Loucy (cell line): ENCODE measurements at regions not wholly inside any gene's neighbourhood (a gene's known extent, or its start where the extent isn't known, plus 50 kb on each side); places are given as distances from the start of the nearest gene placed in this dataset.

Experiments
- H2AFZ ChIP-seq: fragments of 200-600 bp; sonication (generic); 2 replicates; pipeline ENCODE4 v1.6.0; 2016; ENCODE audit warnings: antibody characterized with exemption, mild to moderate bottlenecking, low read length, moderate library complexity
- H3F3A ChIP-seq: fragments of 200-600 bp; 2 replicates; pipeline ENCODE4 v1.6.0; 2016; ENCODE audit warnings: antibody characterized with exemption, low read depth, mild to moderate bottlenecking
- H3K27me3 ChIP-seq: fragments of 200-600 bp; sonication (generic); 2 replicates; pipeline ENCODE4 v1.6.1; 2014; ENCODE audit warnings: low read length, mild to moderate bottlenecking; ENCODE audit not compliant: insufficient read depth, poor library complexity, severe bottlenecking
- H3K36me3 ChIP-seq: fragments of 200-600 bp; sonication (generic); 2 replicates; pipeline ENCODE4 v1.6.1; 2016; ENCODE audit warnings: low read length; ENCODE audit not compliant: insufficient read depth
- H3K4me1 ChIP-seq: fragments of 200-600 bp; sonication (generic); 2 replicates; pipeline ENCODE4 v1.5.1; 2014; ENCODE audit warnings: low read length, mild to moderate bottlenecking; ENCODE audit not compliant: insufficient read depth, poor library complexity, severe bottlenecking
- H3K4me2 ChIP-seq: fragments of 200-600 bp; sonication (generic); 2 replicates; pipeline ENCODE4 v1.6.0; 2014; ENCODE audit warnings: antibody characterized with exemption, low read length, low read depth, mild to moderate bottlenecking; ENCODE audit not compliant: poor library complexity, severe bottlenecking
- H3K4me3 ChIP-seq: fragments of 200-600 bp; sonication (generic); 2 replicates; pipeline ENCODE4 v1.5.1; 2014; ENCODE audit warnings: low read length, mild to moderate bottlenecking, mixed read lengths; ENCODE audit not compliant: poor library complexity, severe bottlenecking
- H3K79me2 ChIP-seq: fragments of 200-600 bp; sonication (generic); 2 replicates; pipeline ENCODE4 v1.6.1; 2014; ENCODE audit warnings: low read length; ENCODE audit not compliant: insufficient read depth
- H3K9ac ChIP-seq: fragments of 200-600 bp; sonication (generic); 2 replicates; pipeline ENCODE4 v1.6.0; 2014; ENCODE audit warnings: mild to moderate bottlenecking, low read depth, low read length, moderate library complexity; ENCODE audit not compliant: poor library complexity, severe bottlenecking
- H3K9me2 ChIP-seq: fragments of 200-600 bp; sonication (generic); replicated peaks from 2 replicates; pipeline ENCODE4 v1.6.1; 2016; ENCODE audit warnings: low read depth, low read length, mixed read lengths
- H3K9me3 ChIP-seq: fragments of 200-600 bp; sonication (generic); 2 replicates; pipeline ENCODE4 v1.6.1; 2014; ENCODE audit warnings: mild to moderate bottlenecking, antibody characterized with exemption, low read length, low read depth; ENCODE audit not compliant: insufficient read depth
- H4K20me1 ChIP-seq: fragments of 200-600 bp; sonication (generic); 2 replicates; pipeline ENCODE4 v1.6.0; 2014; ENCODE audit warnings: antibody characterized with exemption, low read length, mild to moderate bottlenecking; ENCODE audit not compliant: insufficient read depth, poor library complexity, severe bottlenecking
- EZH2phosphoT487 ChIP-seq: fragments of 200-600 bp; IDR thresholded peaks from 2 replicates; pipeline ENCODE4 v1.6.1; 2018; ENCODE audit warnings: antibody characterized with exemption, mild to moderate bottlenecking, moderate library complexity, borderline replicate concordance
- TF ChIP-seq, protein P1 (sequence below): fragments of 200-600 bp; sonication (generic); conservative IDR thresholded peaks from 2 replicates; pipeline ENCODE4 v1.5.1; 2014; ENCODE audit warnings: mild to moderate bottlenecking, antibody characterized with exemption, low read length

DNA sequence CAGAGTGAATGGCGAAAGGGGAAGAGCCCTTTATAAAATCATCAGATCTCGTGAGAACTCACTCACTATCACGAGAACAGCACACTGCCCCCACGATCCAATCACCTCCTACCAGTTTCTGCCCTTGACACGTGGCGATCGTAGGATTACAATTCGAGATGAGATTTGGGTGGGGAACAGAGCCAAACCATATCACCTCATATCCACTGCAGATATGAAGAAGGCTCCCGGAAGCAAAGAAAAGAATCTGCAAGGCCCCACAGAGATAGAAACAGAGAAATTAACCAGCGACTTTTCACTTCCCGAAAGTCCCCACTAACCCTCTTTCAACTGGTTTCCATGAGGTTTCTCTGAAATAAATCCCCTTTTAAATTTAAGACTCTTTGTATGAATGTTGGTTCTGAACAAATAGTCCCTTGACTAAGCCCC lies 86.2 kb upstream of the IRF2BP2 start:
- no peaks in the 10 kb centered on the region for H3K27me3 ChIP-seq
- H3K4me3 ChIP-seq, result no peak overlapping the region
- H3F3A ChIP-seq, result no peaks in the 10 kb centered on the region
- no peak overlapping the region for H2AFZ ChIP-seq
- no peaks in the 10 kb centered on the region for H4K20me1 ChIP-seq
- no peaks in the 10 kb centered on the region for H3K9me2 ChIP-seq
- peaks cover 15% of the 10 kb centered on the region for H3K4me1 ChIP-seq
- H3K9me3 ChIP-seq, result no peaks in the 10 kb centered on the region
- no peaks in the 10 kb centered on the region for H3K36me3 ChIP-seq
- no peaks in the 10 kb centered on the region for H3K79me2 ChIP-seq
- H3K9ac ChIP-seq, result no peak overlapping the region
- TF ChIP-seq, protein P1, sequence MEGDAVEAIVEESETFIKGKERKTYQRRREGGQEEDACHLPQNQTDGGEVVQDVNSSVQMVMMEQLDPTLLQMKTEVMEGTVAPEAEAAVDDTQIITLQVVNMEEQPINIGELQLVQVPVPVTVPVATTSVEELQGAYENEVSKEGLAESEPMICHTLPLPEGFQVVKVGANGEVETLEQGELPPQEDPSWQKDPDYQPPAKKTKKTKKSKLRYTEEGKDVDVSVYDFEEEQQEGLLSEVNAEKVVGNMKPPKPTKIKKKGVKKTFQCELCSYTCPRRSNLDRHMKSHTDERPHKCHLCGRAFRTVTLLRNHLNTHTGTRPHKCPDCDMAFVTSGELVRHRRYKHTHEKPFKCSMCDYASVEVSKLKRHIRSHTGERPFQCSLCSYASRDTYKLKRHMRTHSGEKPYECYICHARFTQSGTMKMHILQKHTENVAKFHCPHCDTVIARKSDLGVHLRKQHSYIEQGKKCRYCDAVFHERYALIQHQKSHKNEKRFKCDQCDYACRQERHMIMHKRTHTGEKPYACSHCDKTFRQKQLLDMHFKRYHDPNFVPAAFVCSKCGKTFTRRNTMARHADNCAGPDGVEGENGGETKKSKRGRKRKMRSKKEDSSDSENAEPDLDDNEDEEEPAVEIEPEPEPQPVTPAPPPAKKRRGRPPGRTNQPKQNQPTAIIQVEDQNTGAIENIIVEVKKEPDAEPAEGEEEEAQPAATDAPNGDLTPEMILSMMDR, result no peak
- TF ChIP-seq EZH2phosphoT487, result no peak
- H3K4me2 ChIP-seq, result no peak overlapping the region

DNA sequence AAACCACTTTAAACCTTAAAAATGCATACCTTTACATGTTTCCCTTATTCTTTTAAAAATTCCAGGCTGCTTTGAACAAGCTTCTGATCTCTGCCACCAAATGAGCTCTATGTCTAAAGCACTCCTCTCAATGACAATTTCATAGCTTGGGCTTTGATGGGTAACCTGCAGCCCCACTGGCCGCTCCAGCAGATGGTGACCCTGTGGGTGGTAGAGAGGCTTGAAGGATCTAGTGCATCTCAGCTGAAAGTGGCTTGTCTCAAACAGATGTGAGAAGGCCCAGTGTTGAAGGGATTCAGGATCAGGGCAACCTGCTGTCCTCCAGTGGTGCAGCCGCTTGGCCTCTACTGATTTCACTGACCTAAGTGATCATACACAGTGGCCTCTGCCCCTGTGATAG lies 84.7 kb upstream of the IRF2BP2 start:
- H3K9ac ChIP-seq, result no peak overlapping the region
- H2AFZ ChIP-seq, result no peak overlapping the region
- no peaks in the 10 kb centered on the region for H3F3A ChIP-seq
- H3K4me1 ChIP-seq, result peaks cover 3% of the 10 kb centered on the region
- no peaks in the 10 kb centered on the region for H3K36me3 ChIP-seq
- H3K9me2 ChIP-seq, result no peaks in the 10 kb centered on the region
- TF ChIP-seq, protein P1, result no peak
- TF ChIP-seq EZH2phosphoT487, result no peak
- H3K27me3 ChIP-seq, result no peaks in the 10 kb centered on the region
- no peak overlapping the region for H3K4me3 ChIP-seq
- H3K4me2 ChIP-seq, result no peak overlapping the region
- no peaks in the 10 kb centered on the region for H3K79me2 ChIP-seq
- no peaks in the 10 kb centered on the region for H3K9me3 ChIP-seq
- H4K20me1 ChIP-seq, result no peaks in the 10 kb centered on the region

DNA sequence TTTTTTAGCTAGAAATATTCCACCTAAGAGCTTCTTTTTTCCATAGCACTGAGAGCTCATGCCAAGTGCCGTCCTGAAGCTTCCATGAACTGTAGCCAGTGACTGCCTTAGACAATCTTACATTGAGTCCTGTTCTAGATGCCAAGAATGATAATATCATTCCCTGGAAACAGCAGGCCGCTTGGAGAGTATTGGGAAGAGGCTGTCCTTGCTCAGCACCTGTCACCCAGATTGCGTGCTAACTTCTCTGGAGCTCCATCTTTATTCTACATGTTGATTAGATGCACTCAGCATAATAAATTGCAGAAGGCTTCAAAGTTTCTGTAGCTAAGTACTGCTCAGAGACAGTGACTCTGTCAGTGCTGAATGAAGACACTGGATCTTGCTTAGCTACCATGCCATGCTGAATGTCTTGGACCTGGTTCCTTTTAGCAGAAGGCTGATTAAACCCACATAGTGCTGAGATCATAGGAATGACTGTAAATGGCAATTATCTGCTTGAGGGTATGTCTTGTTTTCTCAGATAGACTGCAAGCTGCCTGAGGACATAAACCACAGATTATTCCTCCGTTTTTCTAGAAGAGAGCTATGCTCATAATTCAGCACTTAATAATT lies 83.1 kb upstream of the IRF2BP2 start:
- no peaks in the 10 kb centered on the region for H3K79me2 ChIP-seq
- H3K4me2 ChIP-seq, result no peak overlapping the region
- H3F3A ChIP-seq, result no peaks in the 10 kb centered on the region
- H3K9me2 ChIP-seq, result no peaks in the 10 kb centered on the region
- H3K9ac ChIP-seq, result no peak overlapping the region
- H3K9me3 ChIP-seq, result no peaks in the 10 kb centered on the region
- no peaks in the 10 kb centered on the region for H3K4me1 ChIP-seq
- no peak overlapping the region for H3K4me3 ChIP-seq
- TF ChIP-seq, protein P1, result no peak
- no peak for TF ChIP-seq EZH2phosphoT487
- H4K20me1 ChIP-seq, result no peaks in the 10 kb centered on the region
- H3K27me3 ChIP-seq, result no peaks in the 10 kb centered on the region
- no peaks in the 10 kb centered on the region for H3K36me3 ChIP-seq
- H2AFZ ChIP-seq, result no peak overlapping the region
